ENCODE measurements at regions not wholly inside any gene's neighbourhood (a gene's known extent, or its start where the extent isn't known, plus 50 kb on each side); places are given as distances from the start of the nearest gene placed in this dataset.

GRCh38 chr2:55759271-55759921 is 65.8 kb upstream of the PNPT1 start:
- WGBS, 2 donors = 84 to 88% methylated on average over 5 of the region's 5 CpGs
- no peak for ATAC-seq (ENCODE audit: insufficient read depth, low FRiP score)

GRCh38 chr2:55751966-55752365 is 58.3 kb upstream of the PNPT1 start:
- 64 to 70% methylated on average over 1 of the region's 1 CpG for WGBS, 2 donors
- H3K9ac ChIP-seq (ENCODE audit: insufficient read depth in 1 of 2, low read length in 2 of 2) = no peak overlapping the region
- no peaks in the 10 kb centered on the region for H3K4me1 ChIP-seq (ENCODE audit: control insufficient read depth in 5 of 5, insufficient read depth in 5 of 5, low read length in 5 of 5)
- no peak for TF ChIP-seq CTCF (IDR thresholded peaks at IDR 0.05; ENCODE audit: control extremely low read depth, extremely low read depth)
- no peaks in the 10 kb centered on the region for H3K27me3 ChIP-seq (ENCODE audit: control insufficient read depth in 3 of 3, insufficient read depth in 3 of 3, low read length in 2 of 3)
- no peak overlapping the region for H3K4me3 ChIP-seq
- DNase-seq (no peak), ATAC-seq (ENCODE audit: insufficient read depth, low FRiP score) (no peak)
- no peaks in the 10 kb centered on the region for H3K9me3 ChIP-seq (ENCODE audit: control insufficient read depth in 4 of 4, insufficient read depth in 3 of 4, low read length in 3 of 4)
- H3K27ac ChIP-seq (ENCODE audit: low read depth in 1 of 2, low read length in 1 of 2) = no peak overlapping the region
- H3K36me3 ChIP-seq (ENCODE audit: control insufficient read depth in 4 of 4, insufficient read depth in 4 of 4, low read length in 4 of 4) = no peaks in the 10 kb centered on the region

More at GRCh38 chr2:55759271-55759921, 65.8 kb upstream of the PNPT1 start:
- H3K4me1 ChIP-seq (ENCODE audit: control insufficient read depth in 5 of 5, insufficient read depth in 5 of 5, low read length in 5 of 5) = peaks cover 0 to 11% (median 0%) of the 10 kb centered on the region in 5 donors
- H3K27ac ChIP-seq (ENCODE audit: low read depth in 1 of 2, low read length in 1 of 2) = no peak overlapping the region
- no peaks in the 10 kb centered on the region for H3K9me3 ChIP-seq (ENCODE audit: control insufficient read depth in 4 of 4, insufficient read depth in 3 of 4, low read length in 3 of 4)
- H3K4me3 ChIP-seq = no peak overlapping the region
- H3K27me3 ChIP-seq (ENCODE audit: control insufficient read depth in 3 of 3, insufficient read depth in 3 of 3, low read length in 2 of 3) = no peaks in the 10 kb centered on the region
- no peak for DNase-seq
- no peak overlapping the region for H3K9ac ChIP-seq (ENCODE audit: insufficient read depth in 1 of 2, low read length in 2 of 2)
- no peak for TF ChIP-seq CTCF (IDR thresholded peaks at IDR 0.05; ENCODE audit: control extremely low read depth, extremely low read depth)
- H3K36me3 ChIP-seq (ENCODE audit: control insufficient read depth in 4 of 4, insufficient read depth in 4 of 4, low read length in 4 of 4) = no peaks in the 10 kb centered on the region

- TF ChIP-seq CTCF (IDR thresholded peaks at IDR 0.05; ENCODE audit: control extremely low read depth, extremely low read depth) = no peak
- Histone ChIP-seq H3K27ac (ENCODE audit: low read depth in 1 of 2, low read length in 1 of 2) (no peak overlapping the region), H3K36me3 (ENCODE audit: control insufficient read depth in 4 of 4, insufficient read depth in 4 of 4, low read length in 4 of 4) (no peaks in the 10 kb centered on the region), H3K4me3 (no peak overlapping the region), H3K27me3 (ENCODE audit: control insufficient read depth in 3 of 3, insufficient read depth in 3 of 3, low read length in 2 of 3) (no peaks in the 10 kb centered on the region), H3K9ac (ENCODE audit: insufficient read depth in 1 of 2, low read length in 2 of 2) (no peak overlapping the region), H3K9me3 (ENCODE audit: control insufficient read depth in 4 of 4, insufficient read depth in 3 of 4, low read length in 3 of 4) (no peaks in the 10 kb centered on the region), H3K4me1 (ENCODE audit: control insufficient read depth in 5 of 5, insufficient read depth in 5 of 5, low read length in 5 of 5) (no peaks in the 10 kb centered on the region)
- DNase-seq (no peak), ATAC-seq (ENCODE audit: insufficient read depth, low FRiP score) (no peak)
- 85 to 91% methylated on average over 1 of the region's 1 CpG for WGBS, 2 donors
Observed at GRCh38 chr2:55743583-55743982, 49.9 kb upstream of the PNPT1 start.
